ENCODE measurements at regions not wholly inside any gene's neighbourhood (a gene's known extent, or its start where the extent isn't known, plus 50 kb on each side); places are given as distances from the start of the nearest gene placed in this dataset.

DNA sequence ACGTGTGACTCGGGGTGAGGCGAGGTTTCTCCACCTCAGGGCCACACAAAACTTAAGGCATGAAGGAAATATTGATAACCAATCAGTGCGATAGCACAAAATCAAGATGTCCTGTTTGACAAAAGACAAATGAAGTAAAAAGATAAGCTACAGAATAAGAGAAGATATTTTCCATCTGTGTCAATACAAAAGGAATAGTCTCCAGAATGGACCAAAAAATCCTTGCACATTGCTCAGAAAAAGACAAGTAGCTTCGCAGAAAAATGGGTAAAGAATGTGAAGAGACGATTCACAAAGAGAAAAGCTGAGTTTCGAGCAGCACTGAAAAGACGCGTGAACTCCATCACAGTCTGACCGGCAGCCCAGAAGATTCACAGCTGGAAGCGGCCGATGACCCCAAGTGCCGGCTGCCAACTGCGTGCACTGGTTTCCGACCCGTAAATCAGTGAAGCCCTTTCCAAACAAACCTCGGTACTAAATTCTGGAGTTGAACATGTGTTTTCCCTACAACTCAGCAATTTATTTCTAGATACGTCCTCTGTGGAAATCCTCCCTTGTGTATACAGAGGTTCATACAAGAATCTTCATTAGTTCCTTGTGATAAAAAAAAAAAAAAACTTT lies 308.4 kb downstream of the BRD1 start:
- H3K27ac ChIP-seq = no peak overlapping the region
- no peak for DNase-seq (ENCODE audit: low spot score)

DNA sequence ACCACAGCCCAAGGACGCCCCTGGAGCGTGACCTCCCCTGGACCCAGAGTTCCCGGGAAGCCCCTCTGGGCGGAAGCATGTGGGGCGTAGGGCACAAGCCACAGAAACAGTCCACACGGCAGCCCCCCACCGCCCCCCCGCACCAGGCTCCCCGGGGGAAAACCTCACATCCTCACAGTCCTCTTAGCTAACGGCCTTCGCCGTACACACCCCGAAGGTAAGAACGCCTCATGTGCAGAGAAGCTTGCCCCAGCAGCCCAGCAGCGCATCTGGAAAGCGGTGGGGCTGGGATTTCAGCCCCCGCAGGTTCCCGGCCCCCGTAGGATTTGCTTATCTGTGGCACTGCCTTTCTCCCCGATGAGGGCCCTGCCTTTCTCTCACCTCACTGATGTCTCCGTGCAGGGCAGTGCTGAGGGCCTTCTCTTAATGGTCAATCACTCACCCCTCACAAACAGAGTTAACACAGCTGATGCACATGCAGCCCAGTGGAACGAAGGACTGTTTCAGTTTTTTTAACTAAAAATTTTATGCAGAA lies 309.2 kb downstream of the BRD1 start:
- H3K27ac ChIP-seq = no peak overlapping the region
- TF ChIP-seq, protein P1, sequence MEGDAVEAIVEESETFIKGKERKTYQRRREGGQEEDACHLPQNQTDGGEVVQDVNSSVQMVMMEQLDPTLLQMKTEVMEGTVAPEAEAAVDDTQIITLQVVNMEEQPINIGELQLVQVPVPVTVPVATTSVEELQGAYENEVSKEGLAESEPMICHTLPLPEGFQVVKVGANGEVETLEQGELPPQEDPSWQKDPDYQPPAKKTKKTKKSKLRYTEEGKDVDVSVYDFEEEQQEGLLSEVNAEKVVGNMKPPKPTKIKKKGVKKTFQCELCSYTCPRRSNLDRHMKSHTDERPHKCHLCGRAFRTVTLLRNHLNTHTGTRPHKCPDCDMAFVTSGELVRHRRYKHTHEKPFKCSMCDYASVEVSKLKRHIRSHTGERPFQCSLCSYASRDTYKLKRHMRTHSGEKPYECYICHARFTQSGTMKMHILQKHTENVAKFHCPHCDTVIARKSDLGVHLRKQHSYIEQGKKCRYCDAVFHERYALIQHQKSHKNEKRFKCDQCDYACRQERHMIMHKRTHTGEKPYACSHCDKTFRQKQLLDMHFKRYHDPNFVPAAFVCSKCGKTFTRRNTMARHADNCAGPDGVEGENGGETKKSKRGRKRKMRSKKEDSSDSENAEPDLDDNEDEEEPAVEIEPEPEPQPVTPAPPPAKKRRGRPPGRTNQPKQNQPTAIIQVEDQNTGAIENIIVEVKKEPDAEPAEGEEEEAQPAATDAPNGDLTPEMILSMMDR (IDR thresholded peaks at IDR 0.05) = no peak
- no peak overlapping the region for H3K4me3 ChIP-seq
- DNase-seq (ENCODE audit: low spot score) = no peak

More for the DNA sequence above, 308.4 kb downstream of the BRD1 start:
- no peak overlapping the region for H3K4me3 ChIP-seq
- TF ChIP-seq, protein P1 (IDR thresholded peaks at IDR 0.05) = no peak

DNA sequence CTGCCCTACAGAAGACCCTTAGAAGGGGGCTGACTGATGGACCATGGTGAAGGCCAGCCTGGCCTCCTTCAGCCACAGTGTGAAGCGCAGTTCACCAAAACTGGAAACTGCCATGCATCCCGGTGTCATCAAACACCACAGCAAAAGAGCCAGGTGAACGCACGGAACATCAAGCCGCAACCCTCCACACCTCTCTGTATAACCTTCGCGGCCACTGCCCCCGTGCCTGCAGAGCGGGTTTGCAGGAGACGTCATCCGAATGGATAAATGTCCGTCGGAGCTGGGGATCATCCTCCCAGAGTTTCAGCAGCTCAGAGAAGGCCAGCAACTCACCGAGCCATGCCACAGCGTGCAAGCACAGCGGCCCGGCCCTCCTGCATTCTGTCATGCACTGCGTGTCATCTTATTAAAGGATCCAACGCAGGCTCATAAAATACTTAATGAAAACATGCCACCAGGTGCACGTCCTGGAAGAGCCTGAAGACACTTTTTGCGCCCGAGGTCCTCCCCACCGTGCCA lies 309.9 kb downstream of the BRD1 start:
- no peak for DNase-seq (ENCODE audit: low spot score)
- Histone ChIP-seq H3K4me3 (no peak overlapping the region), H3K27ac (no peak overlapping the region)
- TF ChIP-seq, protein P1 (IDR thresholded peaks at IDR 0.05) = no peak

DNA sequence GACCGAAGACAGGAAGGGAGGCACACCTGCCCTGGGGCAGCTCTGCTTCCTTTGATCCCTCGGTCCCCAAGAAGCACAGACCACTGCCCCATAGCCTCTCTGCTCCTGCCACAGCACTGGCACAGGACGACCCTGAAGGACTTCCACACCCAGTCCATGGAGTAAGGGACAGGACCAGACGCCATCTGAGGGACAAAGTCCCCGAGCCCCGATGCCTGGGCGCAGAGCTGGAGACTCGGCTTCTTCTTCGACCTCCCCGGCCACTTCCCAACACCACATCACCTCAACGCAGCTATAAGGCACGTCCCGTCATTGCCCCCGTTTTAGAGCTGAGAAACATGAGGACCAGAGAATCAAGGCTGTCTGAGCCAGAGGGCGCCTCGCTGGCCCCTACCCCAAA lies 310.5 kb downstream of the BRD1 start:
- no peak for DNase-seq (ENCODE audit: low spot score)
- TF ChIP-seq, protein P1 (IDR thresholded peaks at IDR 0.05) = no peak
- no peak overlapping the region for H3K27ac ChIP-seq
- H3K4me3 ChIP-seq = no peak overlapping the region

DNA sequence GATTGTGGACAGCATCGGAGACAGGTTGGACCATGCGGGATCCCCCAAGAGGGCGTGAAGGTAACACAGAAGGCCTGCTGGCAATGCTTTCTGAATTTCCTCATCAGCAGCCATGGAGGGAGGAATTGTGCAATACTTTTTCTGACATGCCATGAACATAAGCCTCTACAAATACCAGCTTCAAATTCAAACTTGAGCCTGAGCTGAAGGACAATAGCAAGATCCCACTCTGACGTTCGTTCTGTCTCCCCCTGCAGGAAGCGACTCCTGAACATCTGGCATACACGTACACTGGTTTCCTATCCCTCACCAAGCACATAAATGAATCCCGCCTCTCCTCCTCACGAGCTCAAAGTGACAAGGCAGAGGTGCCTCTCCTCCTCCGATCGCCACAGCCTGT lies 312.2 kb downstream of the BRD1 start:
- Histone ChIP-seq H3K27ac (no peak overlapping the region), H3K4me3 (no peak overlapping the region)
- TF ChIP-seq, protein P1 (IDR thresholded peaks at IDR 0.05) = no peak
- DNase-seq (ENCODE audit: low spot score) = no peak

DNA sequence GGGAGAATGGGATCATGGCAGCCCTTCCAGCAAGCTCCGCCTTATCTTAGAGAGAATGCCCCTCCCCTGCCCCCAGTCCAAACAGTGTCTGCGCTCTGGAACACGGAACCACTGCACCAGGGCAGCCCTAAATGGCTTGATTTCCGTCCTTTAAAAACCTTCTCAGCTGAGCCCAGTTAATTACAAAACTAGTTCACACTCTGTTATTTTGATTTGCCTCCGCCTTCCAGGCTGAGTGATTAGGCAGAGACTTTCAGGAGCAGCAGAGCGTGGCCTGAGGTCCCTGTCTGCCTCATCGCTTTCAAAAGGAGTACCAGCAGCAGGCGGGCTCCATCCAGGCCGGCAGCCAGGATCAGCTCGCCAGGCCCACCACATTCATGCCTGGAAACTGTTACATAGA lies 313.0 kb downstream of the BRD1 start:
- H3K4me3 ChIP-seq = no peak overlapping the region
- H3K27ac ChIP-seq = no peak overlapping the region
- DNase-seq (ENCODE audit: low spot score) = no peak
- TF ChIP-seq, protein P1 (IDR thresholded peaks at IDR 0.05) = no peak

DNA sequence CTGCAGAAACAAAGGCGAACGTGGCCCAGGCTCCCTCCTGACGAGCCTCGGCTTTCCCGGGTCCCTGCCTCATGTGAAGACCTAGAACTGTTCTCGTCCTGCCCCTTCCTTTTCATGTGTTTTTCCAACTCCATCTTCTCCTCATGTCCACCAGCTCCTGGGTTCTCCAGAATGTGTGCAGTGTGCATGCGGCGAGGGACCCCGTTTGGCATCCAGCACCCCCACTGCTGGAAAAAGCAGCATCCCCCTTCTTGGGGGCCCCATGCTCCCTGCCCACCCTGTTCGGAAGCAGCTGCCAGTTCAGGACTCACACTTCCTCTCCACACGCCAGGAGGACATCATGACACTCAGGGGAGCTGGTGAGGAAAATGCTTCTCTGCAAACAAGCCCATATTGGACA lies 313.5 kb downstream of the BRD1 start:
- no peak overlapping the region for H3K27ac ChIP-seq
- DNase-seq (ENCODE audit: low spot score) = no peak
- TF ChIP-seq, protein P1 (IDR thresholded peaks at IDR 0.05) = no peak
- H3K4me3 ChIP-seq = no peak overlapping the region
